Stimulated activated naive CD4-positive, alpha-beta T cell (primary cell): ENCODE measurements at regions not wholly inside any gene's neighbourhood (a gene's known extent, or its start where the extent isn't known, plus 50 kb on each side); places are given as distances from the start of the nearest gene placed in this dataset.

Experiments
- DNase-seq, 6 experiments: peaks; one replicate each; lab custom pipeline; 2025; lab: John Stamatoyannopoulos, UW

GRCh38 chr5:153122403-153122802 is 368.1 kb upstream of the GRIA1 start:
- DNase-seq = no peak

DNA sequence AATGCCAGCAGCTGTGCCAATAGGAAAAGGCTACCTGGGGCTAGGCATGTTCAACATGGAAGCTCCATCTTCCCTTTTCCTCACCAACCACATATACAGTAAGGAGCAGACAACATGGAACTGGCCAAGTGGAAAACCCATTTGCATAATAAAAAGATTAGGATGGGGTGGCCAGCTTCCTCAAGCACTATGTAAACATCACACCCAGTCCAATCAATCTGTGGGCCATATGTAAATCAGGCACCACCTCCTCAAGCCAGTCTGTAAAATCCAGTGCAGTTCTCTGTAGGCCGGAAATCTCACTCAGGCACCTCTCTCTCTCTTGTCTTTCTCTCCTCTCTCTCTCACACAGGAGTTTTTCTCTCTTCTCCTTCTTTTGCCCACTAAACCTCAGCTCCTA is 360.2 kb upstream of the GRIA1 start:
- no peak for DNase-seq

DNA sequence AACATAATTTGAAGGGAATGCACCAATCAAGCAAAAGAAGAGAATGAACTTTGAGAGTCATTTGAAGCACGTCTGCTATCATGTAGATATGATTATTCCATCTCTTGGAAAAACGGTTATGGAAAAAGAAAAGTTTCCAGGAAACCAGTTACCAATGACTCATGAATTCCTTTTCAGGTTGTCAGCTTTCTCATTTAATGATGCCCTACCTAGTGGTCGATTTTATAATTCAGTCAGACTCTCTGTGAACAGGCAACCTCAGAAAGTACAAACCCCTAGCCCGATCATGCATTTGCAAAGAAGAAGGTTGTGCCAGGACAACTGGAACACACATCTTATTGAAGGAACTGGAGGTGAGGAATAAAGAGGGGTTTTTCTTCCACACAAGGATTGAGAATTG is 355.1 kb upstream of the GRIA1 start:
- no peak for DNase-seq

GRCh38 chr5:153136910-153137614 is 353.4 kb upstream of the GRIA1 start:
- DNase-seq = no peak

DNA sequence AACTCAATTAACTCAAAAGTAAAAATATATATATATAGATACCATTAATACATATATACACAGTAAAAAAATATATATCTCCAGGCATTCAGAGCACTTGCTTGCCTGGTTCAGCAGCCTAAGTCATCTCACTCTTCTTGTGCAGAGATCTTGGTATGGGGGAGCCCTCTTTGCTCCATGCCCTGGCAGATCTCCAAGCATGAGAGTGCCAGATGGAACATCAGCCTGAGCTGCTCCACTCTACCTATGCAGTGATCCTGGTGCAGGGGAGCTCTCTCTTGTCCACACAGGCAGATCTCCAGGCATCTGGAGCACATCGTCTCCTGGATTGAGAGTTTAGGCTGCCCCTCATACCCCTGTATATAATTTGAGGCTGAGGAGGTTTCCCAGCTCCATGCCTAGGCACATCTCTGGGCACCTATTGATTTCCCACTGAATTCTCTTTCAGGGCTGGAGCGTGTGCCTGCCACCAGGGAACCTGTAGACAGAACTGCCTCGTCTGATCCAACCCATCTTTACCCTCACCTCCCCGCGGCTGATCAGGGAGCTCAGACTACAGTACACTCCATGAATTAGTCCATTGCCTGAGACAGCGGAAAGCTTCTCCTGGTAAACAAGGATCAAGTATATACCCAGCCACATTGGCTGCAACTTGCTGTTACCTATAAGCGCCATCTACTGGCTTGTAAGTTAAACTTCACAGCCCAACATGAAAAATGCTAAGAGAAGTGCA is 342.4 kb upstream of the GRIA1 start:
- no peak for DNase-seq

DNA sequence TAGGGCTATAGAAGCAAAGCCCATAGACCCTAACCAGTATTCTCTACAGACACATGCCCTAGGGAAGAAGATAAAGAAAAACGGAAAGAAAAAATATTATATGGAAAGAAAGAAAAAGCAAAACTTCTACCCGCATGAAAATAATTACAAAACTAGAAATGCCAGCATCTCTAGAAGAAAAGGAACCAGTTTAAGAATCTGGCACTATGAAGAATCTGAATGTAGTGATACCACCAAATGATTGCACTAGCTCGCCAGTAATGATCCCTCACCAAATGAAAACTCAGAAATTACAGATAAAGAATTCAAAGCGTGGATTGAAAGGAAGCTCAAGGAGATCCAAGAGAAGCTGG is 341.9 kb upstream of the GRIA1 start:
- DNase-seq = no peak

DNA sequence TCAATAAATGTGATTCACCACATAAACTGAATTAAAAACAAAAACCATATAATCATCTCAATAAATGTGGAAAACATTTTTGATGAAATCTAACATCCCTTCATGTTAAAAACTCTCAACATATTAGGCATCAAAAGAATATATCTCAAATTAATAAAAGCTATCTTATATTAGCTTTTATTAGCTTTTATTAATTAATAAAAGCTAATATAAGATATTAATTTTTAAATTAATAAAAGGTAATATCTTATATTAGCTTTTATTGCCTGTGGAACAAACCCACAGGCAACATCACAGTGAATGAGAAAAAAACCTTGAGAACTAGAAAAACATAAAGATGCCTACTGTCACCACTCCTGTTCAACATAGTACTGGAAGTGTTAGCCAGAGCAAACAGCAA is 338.9 kb upstream of the GRIA1 start:
- no peak for DNase-seq

DNA sequence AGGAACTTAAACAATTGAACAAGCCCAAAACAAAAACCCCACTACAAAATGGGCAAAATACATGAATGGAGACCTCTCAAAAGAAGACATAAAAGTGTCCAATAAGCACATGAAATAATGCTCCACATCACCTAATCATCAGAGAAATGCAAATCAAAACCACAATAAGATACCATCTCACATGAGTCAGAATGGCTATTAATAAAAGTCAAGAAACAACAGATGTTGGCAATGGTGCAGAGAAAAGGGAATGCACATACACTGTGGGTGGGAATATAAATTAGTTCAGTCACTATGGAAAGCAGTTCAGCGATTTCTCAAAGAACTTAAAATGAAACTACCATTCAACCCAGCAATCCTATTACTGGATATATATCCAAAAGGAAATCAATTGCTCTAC is 337.4 kb upstream of the GRIA1 start:
- no peak for DNase-seq

GRCh38 chr5:153157156-153157555 is 333.3 kb upstream of the GRIA1 start:
- no peak for DNase-seq

GRCh38 chr5:153158608-153159007 is 331.9 kb upstream of the GRIA1 start:
- no peak for DNase-seq

DNA sequence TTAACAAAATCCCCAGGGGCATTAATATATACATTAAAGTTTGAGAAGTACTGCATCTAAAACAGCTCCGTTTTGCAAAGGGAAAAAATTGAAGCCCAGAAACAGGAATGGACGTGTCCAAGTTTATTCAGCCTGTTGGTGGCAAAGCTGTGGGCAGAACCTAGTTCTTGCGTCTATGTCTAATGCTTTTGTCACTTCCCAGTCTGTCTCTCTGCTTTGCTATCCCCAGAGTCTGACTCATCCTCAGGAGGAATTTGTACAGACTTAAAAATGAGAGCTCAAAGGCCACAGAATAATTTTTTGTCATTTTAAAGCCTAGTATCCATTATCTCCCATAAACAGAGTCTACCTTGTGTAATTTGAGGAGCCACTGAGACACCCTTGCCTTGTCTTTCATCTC is 330.9 kb upstream of the GRIA1 start:
- DNase-seq = no peak

DNA sequence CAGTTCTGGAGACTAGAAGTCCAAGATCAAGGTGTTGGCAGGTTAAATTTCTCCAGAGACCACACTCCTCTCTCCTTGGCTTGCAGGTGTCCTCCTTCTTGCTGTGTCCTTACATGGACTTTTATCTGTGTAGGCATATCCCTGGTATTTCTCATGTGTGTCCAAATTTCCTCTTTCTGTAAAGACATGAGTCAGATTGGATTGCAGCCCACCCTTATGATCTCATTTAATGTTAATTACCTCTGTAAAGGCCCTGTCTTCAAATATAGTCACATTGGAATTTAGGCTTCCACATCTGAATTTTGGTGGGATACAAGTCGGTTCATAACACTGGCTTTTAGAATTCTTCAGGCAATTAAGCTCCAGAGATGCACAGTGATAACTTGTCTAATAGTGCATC is 322.2 kb upstream of the GRIA1 start:
- no peak for DNase-seq

GRCh38 chr5:153187503-153187902 is 303.0 kb upstream of the GRIA1 start:
- no peak for DNase-seq

DNA sequence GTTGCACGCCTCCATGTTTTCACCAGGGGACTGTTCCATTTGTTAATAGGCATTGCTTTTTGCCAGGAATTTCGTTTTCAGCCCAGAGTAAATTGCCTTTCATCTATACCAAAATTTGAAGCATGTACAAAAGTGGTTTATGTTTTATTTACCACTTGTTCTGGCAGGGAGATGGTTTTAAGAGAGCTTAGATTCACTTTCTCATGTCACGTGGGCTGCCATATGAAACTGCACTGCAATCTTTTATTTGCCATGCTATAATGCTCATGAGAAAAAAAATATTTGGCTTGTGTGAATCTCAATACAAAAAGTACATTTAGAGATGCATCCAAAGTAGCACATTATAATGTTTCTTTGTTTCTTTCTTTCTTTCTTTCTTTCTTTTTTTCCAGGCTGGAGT is 284.1 kb upstream of the GRIA1 start:
- no peak for DNase-seq

DNA sequence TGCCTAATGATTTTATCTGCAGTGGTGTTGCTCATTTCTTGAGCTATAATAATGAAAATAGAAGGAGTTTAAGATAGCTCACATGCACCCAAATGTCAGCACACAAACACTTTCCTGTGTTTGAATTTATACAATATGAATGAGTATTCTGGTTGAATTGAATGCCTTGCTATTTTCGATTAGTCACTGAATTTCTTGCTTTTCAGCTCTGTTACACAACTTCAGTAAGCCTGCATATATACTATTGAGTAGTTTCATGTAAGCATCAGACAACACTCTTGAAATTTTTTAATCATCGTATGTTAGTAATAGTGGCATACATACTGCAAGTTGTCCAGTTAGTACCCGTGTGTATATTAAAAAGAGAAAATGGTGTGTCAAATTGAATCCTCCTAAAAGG is 281.5 kb upstream of the GRIA1 start:
- DNase-seq = no peak

DNA sequence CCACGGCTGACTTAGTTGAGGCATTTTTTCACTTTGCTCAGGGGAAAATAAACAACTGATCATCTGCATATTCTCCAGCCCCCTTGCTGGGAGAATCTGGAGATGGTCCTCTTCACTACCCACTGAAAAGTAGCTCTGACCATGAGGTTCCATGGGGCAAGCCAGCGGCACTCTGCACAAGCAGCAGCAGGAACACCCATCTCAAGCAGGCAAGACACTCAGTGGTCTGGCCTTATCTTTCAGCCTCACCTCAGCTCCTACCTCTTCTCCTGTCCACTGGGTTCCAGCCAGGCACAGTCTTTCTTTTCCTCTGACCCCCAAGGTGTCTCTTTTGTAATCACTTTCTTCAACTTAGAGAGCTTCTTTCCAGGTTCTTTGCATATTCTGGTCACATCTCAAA is 280.8 kb upstream of the GRIA1 start:
- no peak for DNase-seq

GRCh38 chr5:153211076-153211475 is 279.4 kb upstream of the GRIA1 start:
- no peak for DNase-seq

DNA sequence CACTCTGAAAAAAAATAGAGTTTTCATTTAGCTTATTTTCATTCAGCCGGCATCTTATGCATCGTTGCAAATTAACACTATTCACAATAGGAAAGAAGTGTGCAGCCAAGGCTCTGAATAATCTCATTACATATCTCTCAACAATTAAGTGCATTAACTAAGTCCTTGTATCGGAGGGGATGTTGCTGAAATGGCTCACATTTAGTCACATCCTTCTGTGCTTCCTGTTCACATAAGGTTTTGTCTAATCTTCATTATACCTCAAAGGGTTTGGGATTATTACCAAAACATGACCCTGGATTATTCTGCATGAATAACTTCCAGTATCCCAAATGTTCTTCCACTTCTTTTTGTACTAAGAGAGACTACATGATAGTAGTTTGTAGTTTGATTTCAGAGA is 278.0 kb upstream of the GRIA1 start:
- DNase-seq = no peak

DNA sequence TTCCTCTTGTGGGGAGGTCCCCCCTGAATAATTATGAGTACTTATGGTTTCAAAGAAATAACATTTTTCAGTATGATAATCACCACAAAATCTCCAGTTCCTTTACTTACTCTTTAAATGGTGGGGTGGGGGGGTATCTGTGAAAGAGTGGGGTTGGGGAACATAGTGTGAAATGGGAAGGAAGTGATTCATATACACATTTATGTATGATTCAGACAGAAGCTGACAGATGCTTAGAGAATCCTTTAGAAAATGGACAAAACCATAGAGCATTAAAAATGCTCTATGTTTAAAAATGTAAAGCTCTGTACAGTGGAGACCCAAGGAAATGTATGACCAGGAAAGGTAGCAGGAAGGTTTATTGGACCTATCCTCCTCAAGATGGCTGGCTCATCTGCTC is 267.5 kb upstream of the GRIA1 start:
- no peak for DNase-seq

GRCh38 chr5:153223376-153223775 is 267.1 kb upstream of the GRIA1 start:
- no peak for DNase-seq

- no peak for DNase-seq
These were observed 265.8 kb upstream of the GRIA1 start for GRCh38 chr5:153224651-153225050.

DNA sequence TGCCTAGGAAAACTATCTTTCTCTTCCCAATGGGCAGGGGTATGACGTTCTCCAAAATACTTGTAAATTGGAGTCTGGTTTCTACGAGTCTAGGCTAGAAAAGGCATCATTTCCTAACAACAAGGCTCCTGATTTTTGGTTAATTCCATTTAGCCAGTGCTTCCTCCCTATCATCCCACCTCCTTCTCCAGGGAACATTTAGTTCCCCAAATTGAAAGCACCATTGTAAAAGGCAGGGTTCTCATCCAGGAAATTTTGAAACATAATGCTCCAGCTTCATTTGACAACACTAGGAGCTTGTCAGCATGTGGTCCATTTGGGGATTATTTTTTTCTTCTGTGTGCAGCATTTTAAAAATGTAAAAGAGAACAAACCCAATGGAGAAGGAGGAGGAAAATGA is 256.5 kb upstream of the GRIA1 start:
- DNase-seq = no peak

GRCh38 chr5:153236319-153236718 is 254.2 kb upstream of the GRIA1 start:
- no peak for DNase-seq
